Kasumi-1 (cell line): ENCODE measurements at regions not wholly inside any gene's neighbourhood (a gene's known extent, or its start where the extent isn't known, plus 50 kb on each side); places are given as distances from the start of the nearest gene placed in this dataset.

ENCODE experiments used
- DNase-seq, 2 experiments: peaks; one replicate each; lab custom pipeline; 2025; lab: John Stamatoyannopoulos, UW

GRCh38 chr13:30359991-30360390, 52.6 kb upstream of the KATNAL1 start:
- no peak for DNase-seq

GRCh38 chr13:30360586-30360985, 53.2 kb upstream of the KATNAL1 start:
- no peak for DNase-seq

GRCh38 chr13:30362005-30362788, 54.8 kb upstream of the KATNAL1 start:
- no peak for DNase-seq

- no peak for DNase-seq
These were observed 55.5 kb upstream of the KATNAL1 start for GRCh38 chr13:30362869-30363268.

GRCh38 chr13:30363725-30364124, 56.4 kb upstream of the KATNAL1 start:
- no peak for DNase-seq

GRCh38 chr13:30364133-30364532, 56.8 kb upstream of the KATNAL1 start:
- DNase-seq = no peak

- no peak for DNase-seq
These were observed 57.4 kb upstream of the UBE2L5 start for GRCh38 chr13:30364876-30365275.

GRCh38 chr13:30366088-30366487, 56.2 kb upstream of the UBE2L5 start:
- peak in 1 of 2 experiments; percentile 3 for DNase-seq

- no peak for DNase-seq
These were observed 55.0 kb upstream of the UBE2L5 start for GRCh38 chr13:30367296-30367695.

GRCh38 chr13:30370146-30370545, 52.1 kb upstream of the UBE2L5 start:
- DNase-seq = no peak

GRCh38 chr13:30370916-30371521, 51.3 kb upstream of the UBE2L5 start:
- DNase-seq = no peak

- peak; percentile 79 to 80 for DNase-seq
These were observed 50.5 kb upstream of the UBE2L5 start for GRCh38 chr13:30371649-30372265.
